ENCODE measurements at regions not wholly inside any gene's neighbourhood (a gene's known extent, or its start where the extent isn't known, plus 50 kb on each side); places are given as distances from the start of the nearest gene placed in this dataset.

DNA sequence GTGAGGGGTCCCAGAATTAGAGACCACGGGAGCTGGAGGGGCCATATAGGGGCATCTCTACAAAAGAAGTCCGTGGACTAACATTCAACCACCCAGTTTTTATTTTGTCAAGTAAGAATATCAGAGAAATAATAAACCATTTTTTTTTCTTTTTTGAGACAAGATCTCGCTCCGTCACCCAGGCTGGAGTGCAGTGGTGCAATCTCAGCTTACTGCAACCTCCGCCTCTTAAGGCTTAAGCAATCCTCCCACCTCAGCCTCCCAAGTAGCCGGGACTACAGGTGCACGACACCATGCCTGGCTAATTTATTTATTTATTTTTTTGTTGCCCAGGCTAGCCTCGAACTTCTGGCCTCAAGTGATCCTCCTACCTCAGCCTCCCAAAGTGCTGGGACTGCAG lies 82.7 kb downstream of the ZFP36L2 start:
- TF ChIP-seq, protein P1, sequence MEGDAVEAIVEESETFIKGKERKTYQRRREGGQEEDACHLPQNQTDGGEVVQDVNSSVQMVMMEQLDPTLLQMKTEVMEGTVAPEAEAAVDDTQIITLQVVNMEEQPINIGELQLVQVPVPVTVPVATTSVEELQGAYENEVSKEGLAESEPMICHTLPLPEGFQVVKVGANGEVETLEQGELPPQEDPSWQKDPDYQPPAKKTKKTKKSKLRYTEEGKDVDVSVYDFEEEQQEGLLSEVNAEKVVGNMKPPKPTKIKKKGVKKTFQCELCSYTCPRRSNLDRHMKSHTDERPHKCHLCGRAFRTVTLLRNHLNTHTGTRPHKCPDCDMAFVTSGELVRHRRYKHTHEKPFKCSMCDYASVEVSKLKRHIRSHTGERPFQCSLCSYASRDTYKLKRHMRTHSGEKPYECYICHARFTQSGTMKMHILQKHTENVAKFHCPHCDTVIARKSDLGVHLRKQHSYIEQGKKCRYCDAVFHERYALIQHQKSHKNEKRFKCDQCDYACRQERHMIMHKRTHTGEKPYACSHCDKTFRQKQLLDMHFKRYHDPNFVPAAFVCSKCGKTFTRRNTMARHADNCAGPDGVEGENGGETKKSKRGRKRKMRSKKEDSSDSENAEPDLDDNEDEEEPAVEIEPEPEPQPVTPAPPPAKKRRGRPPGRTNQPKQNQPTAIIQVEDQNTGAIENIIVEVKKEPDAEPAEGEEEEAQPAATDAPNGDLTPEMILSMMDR (IDR thresholded peaks at IDR 0.05), result no peak
- TF ChIP-seq POLR2A (IDR thresholded peaks at IDR 0.05), result no peak
